DMS114 treated with DMSO at 0.1 percent for 48 hours (cell line): ENCODE measurements at regions not wholly inside any gene's neighbourhood (a gene's known extent, or its start where the extent isn't known, plus 50 kb on each side); places are given as distances from the start of the nearest gene placed in this dataset.
"Not testable (repeated sequence)": the region's sequence is repeated elsewhere in the genome, so short reads cannot be mapped to it uniquely, and the experiment has no call there.

Experiments
- DNase-seq: peaks from one replicate; lab custom pipeline; 2025; ENCODE audit not compliant: unreplicated experiment; lab: John Stamatoyannopoulos, UW

- DNase-seq = no peak
Observed at GRCh38 chr4:112036886-112037285, 108.4 kb upstream of the FAM241A start.

GRCh38 chr4:112038861-112039260, 106.4 kb upstream of the FAM241A start:
- no peak for DNase-seq

- DNase-seq = not testable (repeated sequence)
Observed at GRCh38 chr4:112049119-112049518, 96.1 kb upstream of the FAM241A start.

- DNase-seq = no peak
Observed at GRCh38 chr4:112053825-112054350, 91.4 kb upstream of the FAM241A start.

GRCh38 chr4:112055100-112055499, 90.2 kb upstream of the FAM241A start:
- no peak for DNase-seq

GRCh38 chr4:112057470-112057869, 87.8 kb upstream of the FAM241A start:
- no peak for DNase-seq

- DNase-seq = no peak
Observed at GRCh38 chr4:112058433-112058832, 86.8 kb upstream of the FAM241A start.

- DNase-seq = no peak
Observed at GRCh38 chr4:112060212-112060611, 85.0 kb upstream of the FAM241A start.

GRCh38 chr4:112061207-112061817, 83.9 kb upstream of the FAM241A start:
- DNase-seq = no peak

GRCh38 chr4:112063260-112063659, 82.0 kb upstream of the FAM241A start:
- DNase-seq = no peak

GRCh38 chr4:112069110-112069509, 76.1 kb upstream of the FAM241A start:
- DNase-seq = no peak

- DNase-seq = no peak
Observed at GRCh38 chr4:112073181-112073580, 72.1 kb upstream of the FAM241A start.

- no peak for DNase-seq
Observed at GRCh38 chr4:112075129-112075753, 70.0 kb upstream of the FAM241A start.

- DNase-seq = no peak
Observed at GRCh38 chr4:112075906-112076305, 69.3 kb upstream of the FAM241A start.

- DNase-seq = no peak
Observed at GRCh38 chr4:112076919-112077608, 68.2 kb upstream of the FAM241A start.

GRCh38 chr4:112077743-112078142, 67.5 kb upstream of the FAM241A start:
- DNase-seq = no peak

- DNase-seq = no peak
Observed at GRCh38 chr4:112082954-112083586, 62.2 kb upstream of the FAM241A start.

GRCh38 chr4:112083587-112084347, 61.5 kb upstream of the FAM241A start:
- DNase-seq = no peak

- DNase-seq = no peak
Observed at GRCh38 chr4:112085156-112086035, 59.9 kb upstream of the FAM241A start.

GRCh38 chr4:112086036-112086434, 59.2 kb upstream of the FAM241A start:
- no peak for DNase-seq
